ENCODE measurements at regions not wholly inside any gene's neighbourhood (a gene's known extent, or its start where the extent isn't known, plus 50 kb on each side); places are given as distances from the start of the nearest gene placed in this dataset.
"Not testable (repeated sequence)": the region's sequence is repeated elsewhere in the genome, so short reads cannot be mapped to it uniquely, and the experiment has no call there.

GRCh38 chr5:60479542-60479941 is 220.4 kb downstream of the DEPDC1B start:
- no peak for DNase-seq (ENCODE audit: low read depth)
- no peak overlapping the region for H3K4me3 ChIP-seq (ENCODE audit: low read depth, low read length)
- no peak for TF ChIP-seq CTCF (conservative IDR thresholded peaks at IDR 0.05; ENCODE audit: low read depth, low read length)

- no peak for DNase-seq (ENCODE audit: low read depth)
- TF ChIP-seq CTCF (conservative IDR thresholded peaks at IDR 0.05; ENCODE audit: low read depth, low read length): no peak
- H3K4me3 ChIP-seq (ENCODE audit: low read depth, low read length): no peak overlapping the region
Observed at GRCh38 chr5:60477849-60478248, 222.1 kb downstream of the DEPDC1B start.

DNA sequence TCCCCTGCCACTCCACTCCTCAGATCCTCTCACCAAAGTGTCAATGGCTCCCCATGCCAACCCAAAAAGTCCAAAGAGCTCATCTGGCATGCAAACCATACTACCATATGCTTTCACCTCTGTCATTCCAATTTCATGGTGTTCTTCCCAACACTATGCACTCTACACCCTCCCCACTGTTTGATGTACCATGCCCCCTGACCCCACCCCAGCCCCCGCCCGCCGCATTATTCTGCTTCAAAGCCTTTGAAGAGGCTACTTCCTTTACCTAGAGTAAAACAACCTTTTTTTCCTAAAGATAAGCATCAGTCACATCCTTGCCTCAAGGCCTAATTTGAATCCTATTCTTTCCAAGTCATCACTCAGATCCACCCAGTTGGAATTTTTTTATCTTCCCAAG is 226.3 kb downstream of the DEPDC1B start:
- no peak for TF ChIP-seq CTCF (conservative IDR thresholded peaks at IDR 0.05; ENCODE audit: low read depth, low read length)
- no peak for DNase-seq (ENCODE audit: low read depth)
- H3K4me3 ChIP-seq (ENCODE audit: low read depth, low read length): no peak overlapping the region

- DNase-seq (ENCODE audit: low read depth): not testable (repeated sequence)
Observed at GRCh38 chr5:60473027-60473426, 226.9 kb downstream of the DEPDC1B start.

GRCh38 chr5:60470881-60471280 is 229.1 kb downstream of the DEPDC1B start:
- no peak for TF ChIP-seq CTCF (conservative IDR thresholded peaks at IDR 0.05; ENCODE audit: low read depth, low read length)
- no peak overlapping the region for H3K4me3 ChIP-seq (ENCODE audit: low read depth, low read length)
- DNase-seq (ENCODE audit: low read depth): no peak

More at GRCh38 chr5:60473027-60473426, 226.9 kb downstream of the DEPDC1B start:
- not testable (repeated sequence) for H3K4me3 ChIP-seq (ENCODE audit: low read depth, low read length)

DNA sequence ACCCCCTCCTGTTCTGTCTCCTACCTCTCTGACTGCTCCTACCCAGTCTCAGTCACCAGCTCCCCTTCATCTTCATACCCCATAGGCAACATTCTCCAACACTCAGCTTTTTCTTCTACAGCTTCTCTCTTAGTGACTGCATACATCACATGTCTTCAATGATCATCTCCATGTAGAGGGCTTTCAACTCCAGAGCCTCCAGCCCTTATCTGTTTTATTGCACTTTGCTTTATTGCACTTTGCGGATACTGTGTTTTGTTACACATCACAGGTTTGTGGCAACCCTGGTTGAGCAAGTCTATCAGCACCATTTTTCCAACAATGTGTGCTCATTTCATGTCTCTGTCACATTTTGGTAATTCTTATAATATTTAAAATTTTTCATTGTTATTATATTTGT is 230.7 kb downstream of the DEPDC1B start:
- no peak for TF ChIP-seq CTCF (conservative IDR thresholded peaks at IDR 0.05; ENCODE audit: low read depth, low read length)
- DNase-seq (ENCODE audit: low read depth): no peak
- H3K4me3 ChIP-seq (ENCODE audit: low read depth, low read length): no peak overlapping the region

DNA sequence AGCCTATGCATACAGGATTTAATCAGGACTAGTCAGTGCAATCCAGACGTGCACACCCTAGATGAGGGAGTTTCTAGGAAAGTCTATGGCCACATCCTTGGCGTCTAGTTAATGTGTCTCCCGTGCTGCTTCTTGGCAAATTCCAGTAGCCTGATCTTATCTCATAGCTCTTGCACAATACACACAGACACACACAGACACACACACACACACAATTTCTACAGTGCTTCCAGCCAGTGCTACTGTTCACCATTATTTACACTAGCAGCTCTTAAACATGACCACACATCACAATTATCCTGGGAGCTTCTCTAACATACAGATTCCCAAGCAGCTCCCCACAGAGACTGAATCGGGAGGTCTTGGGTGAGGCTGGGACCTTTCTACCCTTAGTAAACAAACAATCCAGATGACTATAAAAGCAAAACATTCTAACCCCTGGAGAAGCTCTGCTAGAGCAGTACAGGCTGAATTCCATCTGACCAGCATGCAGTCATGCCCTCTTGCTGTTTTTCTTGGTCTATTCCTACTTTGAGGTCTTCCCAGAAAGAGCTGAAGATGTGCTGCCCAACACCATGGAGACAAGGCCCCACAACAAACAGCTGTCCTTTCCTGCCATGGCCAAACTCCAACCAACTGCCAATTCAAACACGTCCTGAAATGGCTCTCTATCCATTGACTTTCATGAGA is 236.6 kb downstream of the DEPDC1B start:
- TF ChIP-seq CTCF (conservative IDR thresholded peaks at IDR 0.05; ENCODE audit: low read depth, low read length): no peak
- no peak overlapping the region for H3K4me3 ChIP-seq (ENCODE audit: low read depth, low read length)
- no peak for DNase-seq (ENCODE audit: low read depth)
